Adrenal gland (tissue), 9 donors: ENCODE measurements at regions not wholly inside any gene's neighbourhood (a gene's known extent, or its start where the extent isn't known, plus 50 kb on each side); places are given as distances from the start of the nearest gene placed in this dataset.
A peak's percentile ranks its signal among the peaks of the same experiment; 100 is the strongest.

ENCODE experiments used
- DNase-seq, 7 donors: peaks; one replicate each; pipeline ENCODE4 v3.0.0-alpha.2; 2019 to 2020
- H3K27ac ChIP-seq, 5 donors: fragments of 200-600 bp; sonication (generic) in 4 of 5; 1 replicate in 3 of 5; 2 replicates in 2 of 5; pipeline versions ENCODE4 v1.5.1 to v1.8.0; 2016 to 2020; ENCODE audit warnings: mild to moderate bottlenecking in 1 of 5
- H3K27me3 ChIP-seq: fragments of 200-600 bp; 2 replicates; pipeline ENCODE4 v1.8.0; 2021
- H3K36me3 ChIP-seq, 2 donors: fragments of 200-600 bp; replicated peaks in 1 of 2; 1 replicate in 1 of 2; 2 replicates in 1 of 2; pipeline versions ENCODE4 v1.5.1 to v1.8.0; 2018 to 2022
- H3K4me1 ChIP-seq, 2 donors: fragments of 200-600 bp; replicated peaks in 1 of 2; 1 replicate in 1 of 2; 2 replicates in 1 of 2; pipeline versions ENCODE4 v1.5.1 to v1.8.0; 2018 to 2021
- H3K4me3 ChIP-seq, 4 donors: fragments of 200-600 bp; sonication (generic) in 3 of 4; one replicate each; pipeline ENCODE4 v1.5.1; 2016 to 2018
- H3K9me3 ChIP-seq, 3 donors: fragments of 200-600 bp; sonication (generic) in 1 of 3; replicated peaks in 1 of 3; 1 replicate in 2 of 3; 2 replicates in 1 of 3; pipeline versions ENCODE4 v1.5.1 to v1.8.0; 2016 to 2021
- CTCF ChIP-seq, 6 experiments: fragments of 450-650 bp in 4 of 6; fragments of 200-600 bp in 2 of 6; sonication (generic) in 1 of 6; IDR thresholded peaks; 1 replicate in 5 of 6; 2 replicates in 1 of 6; pipeline versions ENCODE4 v1.5.1 to v1.8.0; 2016 to 2021; ENCODE audit warnings: antibody characterized with exemption in 6 of 6, mild to moderate bottlenecking in 2 of 6, moderate library complexity in 1 of 6
- POLR2A ChIP-seq, 2 donors: fragments of 450-650 bp; IDR thresholded peaks; one replicate each; pipeline ENCODE4 v1.6.1; 2017; ENCODE audit warnings: antibody characterized with exemption in 2 of 2, mild to moderate bottlenecking in 2 of 2, moderate library complexity in 1 of 2
- WGBS, 4 donors: extraction: QIAGEN DNeasy Blood & Tissue Kit in 2 of 4; methylation state at CpG; one replicate each; pipeline versions ENCODE4 v1.1.5 to v1.1.7; 2013 to 2017; 5-methylcytosine and 5-hydroxymethylcytosine counted together
- intact Hi-C, 2 donors: fragments of 100-400 bp; cut with DNase I; formaldehyde crosslinking; loops; one replicate each; pipeline versions ENCODE4 v1.14.1 to v1.15.0; 2022 to 2023
- donor health status: healthy with polysubstance abuse.
- donor health status: Bipolar disorder and iron deficiency.
- donor health status: DM: yes; HTN: yes; CAD: no.
- donor health status: DM: no; HTN: no; CAD: no.
- donor health status: DM: no; HTN: no; CAD: no.

- Histone ChIP-seq H3K4me1 (no peaks in the 10 kb centered on the region), H3K36me3 (no peaks in the 10 kb centered on the region), H3K9me3 (no peaks in the 10 kb centered on the region), H3K4me3 (no peak overlapping the region), H3K27ac (no peak overlapping the region), H3K27me3 (no peaks in the 10 kb centered on the region)
- 61 to 88% (median 69%) methylated on average over 2 of the region's 2 CpGs for WGBS, 4 donors
- no peak for DNase-seq
- no peak for TF ChIP-seq POLR2A (IDR thresholded peaks at IDR 0.05)
- no peak for TF ChIP-seq CTCF (IDR thresholded peaks at IDR 0.05)
- intact Hi-C loops, result no loop called here
Observed at GRCh38 chr7:114795475-114795874, 126.4 kb upstream of the MDFIC start.

GRCh38 chr7:114799628-114800028, 122.3 kb upstream of the MDFIC start:
- Histone ChIP-seq H3K36me3 (no peaks in the 10 kb centered on the region), H3K4me3 (no peak overlapping the region), H3K27ac (no peak overlapping the region), H3K9me3 (no peaks in the 10 kb centered on the region), H3K4me1 (no peaks in the 10 kb centered on the region), H3K27me3 (no peaks in the 10 kb centered on the region)
- DNase-seq, result no peak
- TF ChIP-seq CTCF (IDR thresholded peaks at IDR 0.05), result no peak
- intact Hi-C loops, result no loop called here
- WGBS, 4 donors, result 78 to 81% (median 79%) methylated on average over 4 of the region's 4 CpGs

- no peak for TF ChIP-seq CTCF (IDR thresholded peaks at IDR 0.05)
- TF ChIP-seq POLR2A (IDR thresholded peaks at IDR 0.05), result no peak
- H3K27me3 ChIP-seq, result no peaks in the 10 kb centered on the region
- no peak overlapping the region for H3K4me3 ChIP-seq
- H3K4me1 ChIP-seq, result no peaks in the 10 kb centered on the region
- H3K27ac ChIP-seq, result no peak overlapping the region
- no peaks in the 10 kb centered on the region for H3K9me3 ChIP-seq
- no peak for DNase-seq
- no peaks in the 10 kb centered on the region for H3K36me3 ChIP-seq
- 64 to 82% (median 73%) methylated on average over 4 of the region's 4 CpGs for WGBS, 4 donors
- intact Hi-C loops, result no loop called here
Observed at GRCh38 chr7:114802632-114803031, 119.3 kb upstream of the MDFIC start.

GRCh38 chr7:114806590-114807162, 115.2 kb upstream of the MDFIC start:
- Histone ChIP-seq H3K36me3 (no peaks in the 10 kb centered on the region), H3K27ac (no peak overlapping the region), H3K4me3 (no peak overlapping the region), H3K9me3 (no peaks in the 10 kb centered on the region), H3K27me3 (no peaks in the 10 kb centered on the region), H3K4me1 (no peaks in the 10 kb centered on the region)
- intact Hi-C loops, result no loop called here
- TF ChIP-seq POLR2A (IDR thresholded peaks at IDR 0.05) (no peak), CTCF (IDR thresholded peaks at IDR 0.05) (no peak)
- WGBS, 4 donors, result 56 to 71% (median 65%) methylated on average over 2 of the region's 2 CpGs
- DNase-seq, result peak in 6 of 7 donors; percentile 22 to 67 (median 55)
